Brain microvascular endothelial cell (primary cell): ENCODE measurements at regions not wholly inside any gene's neighbourhood (a gene's known extent, or its start where the extent isn't known, plus 50 kb on each side); places are given as distances from the start of the nearest gene placed in this dataset.
"Not testable (repeated sequence)": the region's sequence is repeated elsewhere in the genome, so short reads cannot be mapped to it uniquely, and the experiment has no call there.

Experiments used
- DNase-seq: peaks from one replicate; pipeline ENCODE4 v3.0.0-alpha.2; 2020
- H3K27ac ChIP-seq: fragments of 250-450 bp; sonication (Bioruptor Pico); 2 replicates; pipeline ENCODE4 v1.5.1; 2020; ENCODE audit warnings: mild to moderate bottlenecking, moderate library complexity
- H3K27me3 ChIP-seq: fragments of 250-450 bp; sonication (Bioruptor Pico); replicated peaks from 2 replicates; pipeline ENCODE4 v1.5.1; 2020; ENCODE audit warnings: mild to moderate bottlenecking
- H3K36me3 ChIP-seq: fragments of 250-450 bp; sonication (Bioruptor Pico); replicated peaks from 2 replicates; pipeline ENCODE4 v1.5.1; 2020; ENCODE audit warnings: mild to moderate bottlenecking
- H3K4me3 ChIP-seq: 2 replicates; pipeline ENCODE4 v1.5.1; 2011; ENCODE audit warnings: low read depth, mild to moderate bottlenecking, control low read depth, low read length, moderate library complexity
- CTCF ChIP-seq: IDR thresholded peaks from 2 replicates; pipeline ENCODE4 v1.5.1; 2011; ENCODE audit warnings: low read depth, mild to moderate bottlenecking, moderate library complexity, low read length, control low read depth, inconsistent platforms; ENCODE audit errors: missing control alignments
- in situ Hi-C: cut with HindIII; loops from 2 replicates; pipeline ENCODE4 v1.10.0; 2017; ENCODE audit warnings: low sequenced_read_pairs, low pct_ligation_motif_present

- no peak for TF ChIP-seq CTCF
- no peaks in the 10 kb centered on the region for H3K36me3 ChIP-seq
- in situ Hi-C loops, result no loop called here
- no peak overlapping the region for H3K4me3 ChIP-seq
- no peaks in the 10 kb centered on the region for H3K27me3 ChIP-seq
- no peak overlapping the region for H3K27ac ChIP-seq
- DNase-seq, result no peak
Measured at GRCh38 chrX:46165866-46166265, 379.4 kb downstream of the ZNF674 start.

GRCh38 chrX:46165411-46165810, 379.8 kb downstream of the ZNF674 start:
- no peak for DNase-seq

GRCh38 chrX:46152756-46153155, 392.5 kb downstream of the ZNF674 start:
- DNase-seq, result no peak
- Histone ChIP-seq H3K4me3 (no peak overlapping the region), H3K27ac (no peak overlapping the region), H3K27me3 (no peaks in the 10 kb centered on the region), H3K36me3 (no peaks in the 10 kb centered on the region)
- TF ChIP-seq CTCF, result no peak
- in situ Hi-C loops, result no loop called here

More at GRCh38 chrX:46165411-46165810, 379.8 kb downstream of the ZNF674 start:
- H3K36me3 ChIP-seq, result no peaks in the 10 kb centered on the region
- no peaks in the 10 kb centered on the region for H3K27me3 ChIP-seq
- no peak for TF ChIP-seq CTCF
- no peak overlapping the region for H3K27ac ChIP-seq
- in situ Hi-C loops, result no loop called here
- no peak overlapping the region for H3K4me3 ChIP-seq

- H3K4me3 ChIP-seq, H3K36me3 ChIP-seq, in situ Hi-C loops, H3K27me3 ChIP-seq, DNase-seq, H3K27ac ChIP-seq: not testable (repeated sequence)
Measured at GRCh38 chrX:46151332-46151731, 393.9 kb downstream of the ZNF674 start.

- Histone ChIP-seq H3K36me3 (no peaks in the 10 kb centered on the region), H3K27me3 (no peaks in the 10 kb centered on the region), H3K27ac (no peak overlapping the region), H3K4me3 (no peak overlapping the region)
- no peak for DNase-seq
- in situ Hi-C loops, result no loop called here
- TF ChIP-seq CTCF, result no peak
Measured at GRCh38 chrX:46144566-46144965, 400.7 kb downstream of the ZNF674 start.

GRCh38 chrX:46140272-46140671, 404.9 kb downstream of the ZNF674 start:
- no peak for TF ChIP-seq CTCF
- in situ Hi-C loops, result no loop called here
- Histone ChIP-seq H3K36me3 (no peaks in the 10 kb centered on the region), H3K4me3 (no peak overlapping the region), H3K27ac (no peak overlapping the region), H3K27me3 (no peaks in the 10 kb centered on the region)
- no peak for DNase-seq
